Spleen (tissue), 8 donors: ENCODE measurements at regions not wholly inside any gene's neighbourhood (a gene's known extent, or its start where the extent isn't known, plus 50 kb on each side); places are given as distances from the start of the nearest gene placed in this dataset.

Experiments
- DNase-seq: peaks from one replicate; pipeline ENCODE4 v3.0.0-alpha.2; 2020
- H3K27ac ChIP-seq, 8 donors: fragments of 200-600 bp; sonication (generic) in 7 of 8; 1 replicate in 4 of 8; 2 replicates in 4 of 8; pipeline versions ENCODE4 v1.5.0 to v1.8.0; 2016 to 2021; ENCODE audit warnings: inconsistent platforms in 4 of 8, mild to moderate bottlenecking in 4 of 8, moderate library complexity in 1 of 8
- H3K27me3 ChIP-seq, 7 donors: fragments of 200-600 bp; sonication (generic) in 6 of 7; replicated peaks in 1 of 7; 1 replicate in 4 of 7; 2 replicates in 3 of 7; pipeline versions ENCODE4 v1.5.0 to v1.8.0; 2016 to 2021; ENCODE audit warnings: inconsistent platforms in 3 of 7, mild to moderate bottlenecking in 1 of 7
- H3K36me3 ChIP-seq, 6 donors: fragments of 200-600 bp; sonication (generic) in 5 of 6; 1 replicate in 4 of 6; 2 replicates in 2 of 6; pipeline versions ENCODE4 v1.5.0 to v1.8.0; 2016 to 2021; ENCODE audit warnings: inconsistent platforms in 2 of 6
- H3K4me1 ChIP-seq, 6 donors: fragments of 200-600 bp; sonication (generic) in 5 of 6; 1 replicate in 3 of 6; 2 replicates in 3 of 6; pipeline versions ENCODE4 v1.5.0 to v1.8.0; 2016 to 2021; ENCODE audit warnings: inconsistent platforms in 3 of 6
- H3K4me3 ChIP-seq, 8 donors: fragments of 200-600 bp; sonication (generic) in 7 of 8; 1 replicate in 4 of 8; 2 replicates in 4 of 8; pipeline versions ENCODE4 v1.5.0 to v1.8.0; 2016 to 2021; ENCODE audit warnings: inconsistent platforms in 4 of 8, mild to moderate bottlenecking in 4 of 8, moderate library complexity in 2 of 8
- H3K9me3 ChIP-seq, 8 donors: fragments of 200-600 bp; sonication (generic) in 7 of 8; 1 replicate in 4 of 8; 2 replicates in 4 of 8; pipeline versions ENCODE4 v1.5.0 to v1.8.0; 2016 to 2021; ENCODE audit warnings: inconsistent platforms in 4 of 8
- POLR2A ChIP-seq, 3 donors: fragments of 450-650 bp; IDR thresholded peaks; one replicate each; pipeline ENCODE4 v1.5.1; 2017; ENCODE audit warnings: antibody characterized with exemption in 3 of 3, mild to moderate bottlenecking in 1 of 3
- POLR2AphosphoS5 ChIP-seq, 3 donors: sonication (generic); formaldehyde crosslinking; IDR thresholded peaks; one replicate each; pipeline ENCODE4 v1.5.1; 2017; ENCODE audit warnings: antibody characterized with exemption in 3 of 3
- intact Hi-C: fragments of 100-400 bp; cut with DNase I; formaldehyde crosslinking; loops from one replicate; pipeline ENCODE4 v1.15.0; 2023; ENCODE audit warnings: low total_unique reads
- small RNA-seq, 4 donors: library from RNA; depleted of rRNA; stranded (forward); fragments of <200 nt; gene quantifications; one replicate each; pipeline ENCODE3, GENCODE V24; 2016
- TF ChIP-seq, protein P1 (sequence below), 11 experiments: fragments of 200-600 bp in 7 of 11; fragments of 450-650 bp in 4 of 11; sonication (generic) in 4 of 11; IDR thresholded peaks in 8 of 11; conservative IDR thresholded peaks in 3 of 11; 1 replicate in 7 of 11; 2 replicates in 4 of 11; pipeline versions ENCODE4 v1.4.0 to v1.8.0; 2016 to 2021; ENCODE audit warnings: antibody characterized with exemption in 11 of 11, inconsistent platforms in 4 of 11, mild to moderate bottlenecking in 1 of 11
- donor health status: DM: no; HTN: no; CAD: no; lungs with moderate emphysema.
- donor health status: DM: no; HTN: no; CAD: no.
- donor health status: DM: no; HTN: no; CAD: no.
- donor health status: DM: yes; HTN: yes; CAD: no.

DNA sequence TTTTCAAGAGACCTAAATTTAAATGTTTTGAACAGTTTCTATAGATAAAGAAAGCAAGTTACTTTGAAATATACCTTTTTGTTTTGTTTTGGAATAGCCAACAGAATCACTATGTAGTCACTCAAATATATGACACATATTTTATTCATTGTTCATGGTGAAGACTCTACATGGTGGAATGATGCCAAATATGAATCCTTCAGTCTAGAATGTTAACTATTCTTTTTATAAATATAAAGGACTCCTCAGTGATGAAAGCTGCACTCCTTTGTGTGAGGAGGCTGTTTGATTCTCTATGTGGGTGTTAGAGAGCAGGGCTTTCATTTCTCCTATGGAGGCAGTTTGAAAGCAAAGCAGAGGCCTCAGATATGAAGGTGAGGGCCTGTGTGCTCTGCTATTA lies 396.4 kb upstream of the LRRTM1 start:
- no peak overlapping the region for H3K4me3 ChIP-seq
- intact Hi-C loops = no loop called here
- peaks cover 0 to 15% (median 0%) of the 10 kb centered on the region in 8 donors for H3K9me3 ChIP-seq
- no peak overlapping the region for H3K27ac ChIP-seq
- DNase-seq = no peak
- TF ChIP-seq POLR2AphosphoS5 (IDR thresholded peaks at IDR 0.05) (no peak), POLR2A (IDR thresholded peaks at IDR 0.05) (no peak)
- TF ChIP-seq, protein P1, sequence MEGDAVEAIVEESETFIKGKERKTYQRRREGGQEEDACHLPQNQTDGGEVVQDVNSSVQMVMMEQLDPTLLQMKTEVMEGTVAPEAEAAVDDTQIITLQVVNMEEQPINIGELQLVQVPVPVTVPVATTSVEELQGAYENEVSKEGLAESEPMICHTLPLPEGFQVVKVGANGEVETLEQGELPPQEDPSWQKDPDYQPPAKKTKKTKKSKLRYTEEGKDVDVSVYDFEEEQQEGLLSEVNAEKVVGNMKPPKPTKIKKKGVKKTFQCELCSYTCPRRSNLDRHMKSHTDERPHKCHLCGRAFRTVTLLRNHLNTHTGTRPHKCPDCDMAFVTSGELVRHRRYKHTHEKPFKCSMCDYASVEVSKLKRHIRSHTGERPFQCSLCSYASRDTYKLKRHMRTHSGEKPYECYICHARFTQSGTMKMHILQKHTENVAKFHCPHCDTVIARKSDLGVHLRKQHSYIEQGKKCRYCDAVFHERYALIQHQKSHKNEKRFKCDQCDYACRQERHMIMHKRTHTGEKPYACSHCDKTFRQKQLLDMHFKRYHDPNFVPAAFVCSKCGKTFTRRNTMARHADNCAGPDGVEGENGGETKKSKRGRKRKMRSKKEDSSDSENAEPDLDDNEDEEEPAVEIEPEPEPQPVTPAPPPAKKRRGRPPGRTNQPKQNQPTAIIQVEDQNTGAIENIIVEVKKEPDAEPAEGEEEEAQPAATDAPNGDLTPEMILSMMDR (IDR thresholded peaks at IDR 0.05 in 8 of 11, conservative IDR thresholded peaks at IDR 0.05 in 3 of 11) = no peak
- no peaks in the 10 kb centered on the region for H3K27me3 ChIP-seq
- no peaks in the 10 kb centered on the region for H3K4me1 ChIP-seq
- H3K36me3 ChIP-seq = no peaks in the 10 kb centered on the region

Small RNA genes lying in the stretch of these regions (small RNA-seq; reads per million reads assigned to genes)
- gene AC013262.1 (0 reads per million in 4 donors), gene AC138623.1 (0 reads per million in 4 donors), gene RF00019 (0 reads per million in 4 donors), gene RN7SL201P (0 reads per million in 4 donors), gene RNA5SP99 (0.23 to 0.96 (median 0.36) reads per million in 4 donors), gene RNU6-1312P (0 reads per million in 4 donors), gene RNU6-685P (0 reads per million in 4 donors), gene RPL37P10 (0 reads per million in 4 donors)
